Fibroblast of pulmonary artery (primary cell): ENCODE measurements at regions not wholly inside any gene's neighbourhood (a gene's known extent, or its start where the extent isn't known, plus 50 kb on each side); places are given as distances from the start of the nearest gene placed in this dataset.

Experiments used
- DNase-seq: peaks from one replicate; pipeline ENCODE4 v3.0.0-alpha.2; 2010; ENCODE audit warnings: low read depth
- H3K4me3 ChIP-seq: replicated peaks from 2 replicates; pipeline ENCODE4 v1.5.1; 2011; ENCODE audit warnings: low read depth, mild to moderate bottlenecking, control low read depth, low read length, moderate library complexity
- CTCF ChIP-seq: IDR thresholded peaks from 2 replicates; pipeline ENCODE4 v1.5.1; 2011; ENCODE audit warnings: mild to moderate bottlenecking, control low read depth, low read length, inconsistent platforms; ENCODE audit errors: missing control alignments

- H3K4me3 ChIP-seq, result no peak overlapping the region
- no peak for DNase-seq
- no peak for TF ChIP-seq CTCF
Observed at GRCh38 chr9:26426551-26427131, 466.0 kb downstream of the CAAP1 start.

DNA sequence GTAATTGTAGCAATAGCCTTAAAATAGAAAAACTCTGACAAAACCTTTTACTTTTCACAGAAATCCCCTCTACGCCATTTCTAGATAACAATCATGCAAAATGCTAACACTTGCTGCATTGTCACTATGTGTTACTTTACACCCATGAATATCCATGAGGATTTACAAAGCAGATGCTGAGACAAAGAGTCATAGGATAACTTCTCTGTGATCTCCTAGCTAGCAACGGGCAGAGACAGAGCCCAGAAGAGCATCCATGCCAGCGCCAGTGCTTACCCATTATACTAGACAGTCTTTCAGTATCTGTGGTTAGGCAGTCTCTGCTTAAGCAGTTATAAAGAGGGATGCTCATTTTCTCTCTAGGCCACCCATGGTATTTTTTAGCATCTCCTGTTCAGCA, 474.1 kb downstream of the CAAP1 start:
- no peak for DNase-seq
- no peak overlapping the region for H3K4me3 ChIP-seq
- TF ChIP-seq CTCF, result no peak

- DNase-seq, result no peak
- TF ChIP-seq CTCF, result no peak
- no peak overlapping the region for H3K4me3 ChIP-seq
Observed at GRCh38 chr9:26415528-26415927, 477.1 kb downstream of the CAAP1 start.

DNA sequence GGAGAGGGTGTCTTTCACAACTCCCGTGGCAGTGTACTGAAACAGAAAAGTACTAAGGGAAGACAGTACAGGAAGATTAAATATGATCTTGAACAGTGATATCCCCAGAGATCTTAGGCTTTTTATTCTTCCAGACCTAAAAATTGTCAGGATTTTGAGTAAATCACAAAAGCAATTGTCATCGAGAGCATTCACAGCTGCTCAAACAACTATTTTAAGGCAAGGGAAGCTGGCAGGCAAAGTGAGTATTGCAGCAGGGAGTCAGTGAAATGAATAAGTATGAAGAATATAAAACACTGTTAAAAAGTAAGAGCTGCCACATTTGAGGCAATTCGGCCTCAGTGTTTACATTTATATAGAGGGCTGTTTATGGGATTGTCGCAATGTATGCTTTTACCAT, 479.0 kb downstream of the CAAP1 start:
- no peak for DNase-seq
- TF ChIP-seq CTCF, result no peak
- H3K4me3 ChIP-seq, result no peak overlapping the region

DNA sequence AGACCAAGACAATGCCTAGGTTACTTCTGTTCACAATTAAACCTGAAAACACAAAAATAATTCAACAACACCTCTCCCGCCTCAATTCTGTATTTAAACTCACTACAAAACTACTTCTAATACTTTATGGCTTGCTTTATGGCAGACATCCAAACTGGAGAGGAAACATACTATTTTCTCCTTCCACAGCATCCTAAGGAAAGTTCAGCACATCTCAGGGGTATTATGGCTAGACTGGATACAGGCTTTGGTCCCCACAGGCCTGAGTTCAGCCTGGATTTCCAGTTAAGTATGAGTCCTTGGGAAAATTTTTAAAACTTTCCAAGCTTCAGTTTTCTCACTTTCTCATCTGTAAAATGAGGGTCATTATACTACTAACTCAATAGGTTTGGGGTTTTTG, 480.2 kb downstream of the CAAP1 start:
- no peak for TF ChIP-seq CTCF
- H3K4me3 ChIP-seq, result no peak overlapping the region
- DNase-seq, result no peak

GRCh38 chr9:26406676-26407075, 485.9 kb downstream of the CAAP1 start:
- no peak overlapping the region for H3K4me3 ChIP-seq
- no peak for DNase-seq
- TF ChIP-seq CTCF, result no peak

DNA sequence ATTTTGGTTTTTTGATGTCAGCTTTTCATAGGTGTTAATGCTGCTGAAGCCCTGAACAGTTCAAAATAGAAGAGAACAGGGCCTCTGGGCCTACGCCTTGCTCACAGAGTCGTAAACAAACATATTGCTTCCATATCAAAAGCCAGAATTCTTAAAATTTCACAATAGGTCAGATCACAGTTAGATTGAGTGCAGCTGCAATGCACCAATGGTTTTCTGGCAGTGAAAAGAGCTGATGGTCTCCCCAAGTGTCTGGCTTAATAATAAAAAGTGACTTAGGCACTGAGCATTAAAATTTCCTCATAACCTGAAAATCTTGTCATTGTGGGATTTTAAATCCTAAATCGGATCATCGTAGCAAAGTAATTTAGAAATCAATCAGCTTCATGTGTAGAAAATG, 493.0 kb downstream of the CAAP1 start:
- no peak overlapping the region for H3K4me3 ChIP-seq
- no peak for TF ChIP-seq CTCF
- DNase-seq, result no peak
